GM23338 (cell line): ENCODE measurements at regions not wholly inside any gene's neighbourhood (a gene's known extent, or its start where the extent isn't known, plus 50 kb on each side); places are given as distances from the start of the nearest gene placed in this dataset.

Experiments used
- ATAC-seq: fragments of 200-7000 bp; cut with Tn5 transposase; 3 replicates; pipeline ENCODE4 v1.9.1; 2020
- DNase-seq: peaks from one replicate; pipeline ENCODE4 v3.0.0-alpha.2; 2015; ENCODE audit warnings: low spot score
- H2AFZ ChIP-seq: fragments of 200-600 bp; sonication (generic); 2 replicates; pipeline ENCODE4 v1.8.0; 2016; ENCODE audit warnings: antibody characterized with exemption, mild to moderate bottlenecking, moderate library complexity
- H3F3A ChIP-seq: fragments of 200-600 bp; sonication (generic); replicated peaks from 2 replicates; pipeline ENCODE4 v1.8.0; 2017; ENCODE audit warnings: antibody characterized with exemption, mixed run types, low read depth
- H3K27ac ChIP-seq: fragments of 200-600 bp; sonication (generic); 2 replicates; pipeline ENCODE4 v1.6.1; 2016; ENCODE audit warnings: low read depth
- H3K27me3 ChIP-seq: fragments of 200-600 bp; sonication (generic); 2 replicates; pipeline ENCODE4 v1.8.0; 2016; ENCODE audit warnings: mild to moderate bottlenecking, mixed run types, moderate library complexity; ENCODE audit not compliant: insufficient read depth
- H3K36me3 ChIP-seq: fragments of 200-600 bp; sonication (generic); 2 replicates; pipeline ENCODE4 v1.8.0; 2016; ENCODE audit warnings: mild to moderate bottlenecking; ENCODE audit not compliant: insufficient read depth
- H3K4me1 ChIP-seq: fragments of 200-600 bp; sonication (generic); 2 replicates; pipeline ENCODE4 v1.8.0; 2016; ENCODE audit warnings: mild to moderate bottlenecking, moderate library complexity; ENCODE audit not compliant: insufficient read depth
- H3K4me2 ChIP-seq: fragments of 200-600 bp; sonication (generic); 2 replicates; pipeline ENCODE4 v1.7.1; 2017; ENCODE audit warnings: mixed run types
- H3K4me3 ChIP-seq: fragments of 200-600 bp; sonication (generic); 2 replicates; pipeline ENCODE4 v1.6.1; 2016; ENCODE audit warnings: mixed run types
- H3K79me2 ChIP-seq: fragments of 200-600 bp; sonication (generic); replicated peaks from 2 replicates; pipeline ENCODE4 v1.8.0; 2017; ENCODE audit warnings: mild to moderate bottlenecking; ENCODE audit not compliant: insufficient read depth
- H3K9me2 ChIP-seq: fragments of 200-600 bp; sonication (generic); 2 replicates; pipeline ENCODE4 v1.8.0; 2017; ENCODE audit not compliant: insufficient read depth
- H4K20me1 ChIP-seq: fragments of 200-600 bp; sonication (generic); replicated peaks from 2 replicates; pipeline ENCODE4 v1.8.0; 2017; ENCODE audit warnings: mild to moderate bottlenecking; ENCODE audit not compliant: insufficient read depth
- H3K27ac Mint-ChIP-seq: 2 replicates; pipeline ENCODE4 v1.8.0; 2020; ENCODE audit warnings: inconsistent platforms, mild to moderate bottlenecking, moderate library complexity, mixed read lengths
- H3K27me3 Mint-ChIP-seq: 3 replicates; pipeline ENCODE4 v1.8.0; 2022; ENCODE audit warnings: low read depth, mild to moderate bottlenecking, moderate library complexity, mixed read lengths, inconsistent platforms; ENCODE audit not compliant: insufficient read depth, poor library complexity
- H3K36me3 Mint-ChIP-seq: 3 replicates; pipeline ENCODE4 v1.8.0; 2021; ENCODE audit warnings: low read depth, mild to moderate bottlenecking, inconsistent platforms, moderate library complexity, mixed read lengths
- H3K4me1 Mint-ChIP-seq: 3 replicates; pipeline ENCODE4 v1.8.0; 2020; ENCODE audit warnings: mild to moderate bottlenecking, inconsistent platforms, mixed read lengths
- H3K4me3 Mint-ChIP-seq: 3 replicates; pipeline ENCODE4 v1.8.0; 2021; ENCODE audit warnings: moderate library complexity, mild to moderate bottlenecking, inconsistent platforms, mixed read lengths
- H3K9me3 Mint-ChIP-seq: 3 replicates; pipeline ENCODE4 v1.8.0; 2020; ENCODE audit warnings: moderate library complexity, mild to moderate bottlenecking, inconsistent platforms, mixed read lengths
- CREB1 ChIP-seq: fragments of 250-450 bp; sonication (Bioruptor Pico); IDR thresholded peaks from 2 replicates; pipeline ENCODE4 v1.5.0; 2020; ENCODE audit warnings: low read depth, mild to moderate bottlenecking, moderate library complexity
- ETS1 ChIP-seq: IDR thresholded peaks from 2 replicates; pipeline ENCODE4 v1.6.1; 2016; ENCODE audit warnings: antibody characterized with exemption
- EZH2 ChIP-seq: fragments of 200-600 bp; sonication (generic); IDR thresholded peaks from one replicate; pipeline ENCODE4 v1.8.0; 2017; ENCODE audit warnings: antibody characterized with exemption, mild to moderate bottlenecking, low read depth; ENCODE audit not compliant: unreplicated experiment
- EZH2phosphoT487 ChIP-seq: fragments of 200-600 bp; sonication (generic); IDR thresholded peaks from one replicate; pipeline ENCODE4 v1.8.1; 2018; ENCODE audit warnings: antibody characterized with exemption; ENCODE audit not compliant: unreplicated experiment
- JUNB ChIP-seq: IDR thresholded peaks from one replicate; pipeline ENCODE4 v1.6.1; 2016; ENCODE audit warnings: antibody characterized with exemption; ENCODE audit not compliant: unreplicated experiment
- NANOG ChIP-seq: IDR thresholded peaks from 2 replicates; pipeline ENCODE4 v1.6.1; 2016; ENCODE audit warnings: antibody characterized with exemption, borderline replicate concordance
- POLR2AphosphoS5 ChIP-seq: IDR thresholded peaks from 2 replicates; pipeline ENCODE4 v1.6.1; 2016; ENCODE audit warnings: antibody characterized with exemption, low read depth
- REST ChIP-seq: IDR thresholded peaks from one replicate; pipeline ENCODE4 v1.6.1; 2018; ENCODE audit warnings: antibody characterized with exemption; ENCODE audit not compliant: unreplicated experiment
- STAT1 ChIP-seq: IDR thresholded peaks from one replicate; pipeline ENCODE4 v1.6.1; 2016; ENCODE audit warnings: antibody characterized with exemption; ENCODE audit not compliant: unreplicated experiment
- ZNF114 ChIP-seq: fragments of 250-450 bp; sonication (Bioruptor Pico); IDR thresholded peaks from 2 replicates; pipeline ENCODE4 v1.5.0; 2020; ENCODE audit warnings: mild to moderate bottlenecking, moderate library complexity
- TF ChIP-seq, protein P1 (sequence below), 2 experiments: fragments of 200-600 bp in 1 of 2; sonication (generic) in 1 of 2; conservative IDR thresholded peaks; 2 replicates each; pipeline versions ENCODE4 v1.5.1 to v1.6.1; 2016 to 2017; ENCODE audit warnings: antibody characterized with exemption in 2 of 2, low read depth in 2 of 2, mild to moderate bottlenecking in 2 of 2, moderate library complexity in 1 of 2

DNA sequence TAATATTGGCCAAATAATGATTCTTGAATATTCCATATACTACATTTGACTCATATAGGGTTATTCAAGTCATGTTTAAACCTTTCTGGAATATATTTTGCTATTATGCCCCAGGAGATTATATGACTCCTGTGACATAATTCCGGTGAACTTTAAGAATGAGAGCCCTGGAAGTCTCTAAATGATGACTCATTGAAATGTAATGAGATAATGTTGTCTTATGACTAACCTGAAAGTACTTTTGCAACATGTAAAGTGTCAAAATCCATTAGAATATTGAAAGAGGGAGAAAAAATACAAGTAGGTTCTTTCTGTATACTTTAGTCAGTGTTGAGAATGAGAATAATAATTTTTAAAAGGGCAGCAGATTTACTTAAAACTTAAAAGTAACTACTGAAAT, 830.4 kb downstream of the MAT2B start (continued):
- TF ChIP-seq REST, result no peak
- no peak for TF ChIP-seq STAT1
- no peak for TF ChIP-seq ZNF114 (CRISPR knock-in tag)
- TF ChIP-seq NANOG, result no peak
- no peak for TF ChIP-seq ETS1
- TF ChIP-seq, protein P1, sequence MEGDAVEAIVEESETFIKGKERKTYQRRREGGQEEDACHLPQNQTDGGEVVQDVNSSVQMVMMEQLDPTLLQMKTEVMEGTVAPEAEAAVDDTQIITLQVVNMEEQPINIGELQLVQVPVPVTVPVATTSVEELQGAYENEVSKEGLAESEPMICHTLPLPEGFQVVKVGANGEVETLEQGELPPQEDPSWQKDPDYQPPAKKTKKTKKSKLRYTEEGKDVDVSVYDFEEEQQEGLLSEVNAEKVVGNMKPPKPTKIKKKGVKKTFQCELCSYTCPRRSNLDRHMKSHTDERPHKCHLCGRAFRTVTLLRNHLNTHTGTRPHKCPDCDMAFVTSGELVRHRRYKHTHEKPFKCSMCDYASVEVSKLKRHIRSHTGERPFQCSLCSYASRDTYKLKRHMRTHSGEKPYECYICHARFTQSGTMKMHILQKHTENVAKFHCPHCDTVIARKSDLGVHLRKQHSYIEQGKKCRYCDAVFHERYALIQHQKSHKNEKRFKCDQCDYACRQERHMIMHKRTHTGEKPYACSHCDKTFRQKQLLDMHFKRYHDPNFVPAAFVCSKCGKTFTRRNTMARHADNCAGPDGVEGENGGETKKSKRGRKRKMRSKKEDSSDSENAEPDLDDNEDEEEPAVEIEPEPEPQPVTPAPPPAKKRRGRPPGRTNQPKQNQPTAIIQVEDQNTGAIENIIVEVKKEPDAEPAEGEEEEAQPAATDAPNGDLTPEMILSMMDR (conservative IDR thresholded peaks at IDR 0.05; ENCODE audit: low read depth in 2 of 2), result no peak
- TF ChIP-seq CREB1 (CRISPR knock-in tag), result no peak
- TF ChIP-seq POLR2AphosphoS5, result no peak
- no peak for TF ChIP-seq EZH2
- no peak for TF ChIP-seq EZH2phosphoT487

GRCh38 chr5:164336276-164336675, 830.9 kb downstream of the MAT2B start:
- no peak overlapping the region for H3K4me3 ChIP-seq
- Mint-ChIP-seq H3K27ac (no peak overlapping the region), H3K36me3 (no peaks in the 10 kb centered on the region), H3K27me3 (no peaks in the 10 kb centered on the region), H3K4me3 (no peak overlapping the region), H3K4me1 (no peaks in the 10 kb centered on the region), H3K9me3 (no peaks in the 10 kb centered on the region)
- H3K79me2 ChIP-seq, result no peaks in the 10 kb centered on the region
- no peak overlapping the region for H2AFZ ChIP-seq
- no peaks in the 10 kb centered on the region for H3K9me2 ChIP-seq
- no peaks in the 10 kb centered on the region for H3K36me3 ChIP-seq
- H3K27ac ChIP-seq, result no peak overlapping the region
- H3K4me1 ChIP-seq, result no peaks in the 10 kb centered on the region
- ATAC-seq (no peak), DNase-seq (no peak)
- H3F3A ChIP-seq, result no peaks in the 10 kb centered on the region
- no peaks in the 10 kb centered on the region for H4K20me1 ChIP-seq
- H3K27me3 ChIP-seq, result no peaks in the 10 kb centered on the region
- H3K4me2 ChIP-seq, result no peak overlapping the region
- TF ChIP-seq EZH2 (no peak), REST (no peak), STAT1 (no peak), JUNB (no peak), EZH2phosphoT487 (no peak)
- TF ChIP-seq, protein P1 (conservative IDR thresholded peaks at IDR 0.05; ENCODE audit: low read depth in 2 of 2), result no peak
